GM12878 (cell line): ENCODE measurements at regions not wholly inside any gene's neighbourhood (a gene's known extent, or its start where the extent isn't known, plus 50 kb on each side); places are given as distances from the start of the nearest gene placed in this dataset.

Experiments used
- ATAC-seq: fragments of 200-7000 bp; cut with Tn5 transposase; 3 replicates; pipeline ENCODE4 v1.9.1; 2020; ENCODE audit warnings: mild to moderate bottlenecking, moderate library complexity
- BruUV-seq: library from RNA; stranded (reverse); fragments of 400-500 nt; replicated peaks from 2 replicates; lab custom pipeline; 2021; lab: Mats Ljungman, UMichigan
- CTCF ChIA-PET: fragments of 300-600 bp; sonication (Branson Sonifier 250); formaldehyde crosslinking; extraction: SDS; loops from one replicate; lab custom pipeline; 2021; ENCODE audit warnings: inconsistent platforms; lab: Yijun Ruan, JAX
- POLR2A ChIA-PET: fragments of 350-600 bp; formaldehyde crosslinking; extraction: SDS; loops from one replicate; lab custom pipeline; 2021; ENCODE audit warnings: inconsistent platforms; lab: Charles Lee
- RAD21 ChIA-PET: fragments of 300-600 bp; sonication (Branson Sonifier 250); formaldehyde crosslinking; loops from one replicate; lab custom pipeline; 2023; ENCODE audit warnings: antibody characterized with exemption; ENCODE audit not compliant: unreplicated experiment; lab: Charles Lee
- SMC1A ChIA-PET: fragments of 300-600 bp; sonication (Branson Sonifier 250); formaldehyde crosslinking; loops from one replicate; lab custom pipeline; 2023; ENCODE audit not compliant: unreplicated experiment, uncharacterized antibody; lab: Charles Lee
- DNase-seq: peaks from one replicate; pipeline ENCODE4 v3.0.0-alpha.2; 2011; ENCODE audit warnings: low read depth, low spot score
- FAIRE-seq: peaks from 3 replicates; lab custom pipeline; 2011; peaks lifted over from hg19 to GRCh38; lab: Jason Lieb, UNC
- H2AFZ ChIP-seq: 2 replicates; pipeline ENCODE4 v1.6.0; 2011; ENCODE audit warnings: low read depth, low read length, control low read depth; ENCODE audit not compliant: control insufficient read depth
- H3K27ac ChIP-seq: 2 replicates; pipeline ENCODE4 v1.5.1; 2011; ENCODE audit warnings: control low read depth; ENCODE audit not compliant: control insufficient read depth, insufficient read depth
- H3K27me3 ChIP-seq, 2 experiments: replicated peaks in 1 of 2; 2 replicates each; pipeline versions ENCODE4 v1.6.0 to v1.6.1; 2011; ENCODE audit warnings: low read length in 1 of 2; ENCODE audit not compliant: control insufficient read depth in 2 of 2, insufficient read depth in 2 of 2
- H3K36me3 ChIP-seq, 2 experiments: 2 replicates each; pipeline ENCODE4 v1.5.1; 2011; ENCODE audit warnings: low read length in 1 of 2; ENCODE audit not compliant: control insufficient read depth in 2 of 2, insufficient read depth in 2 of 2
- H3K4me1 ChIP-seq: 2 replicates; pipeline ENCODE4 v1.6.1; 2011; ENCODE audit warnings: mild to moderate bottlenecking, low read length, moderate library complexity, mixed read lengths; ENCODE audit not compliant: control insufficient read depth, insufficient read depth
- H3K4me2 ChIP-seq: 2 replicates; pipeline ENCODE4 v1.6.0; 2011; ENCODE audit warnings: control low read depth; ENCODE audit not compliant: control insufficient read depth, insufficient read depth
- H3K4me3 ChIP-seq: fragments of 200-600 bp; sonication (generic); 2 replicates; pipeline ENCODE4 v1.5.1; 2016
- H3K79me2 ChIP-seq: 2 replicates; pipeline ENCODE4 v1.6.0; 2011; ENCODE audit warnings: low read length; ENCODE audit not compliant: control insufficient read depth, insufficient read depth
- H3K9ac ChIP-seq: 2 replicates; pipeline ENCODE4 v1.8.0; 2011; ENCODE audit warnings: low read length, control low read depth, mixed read lengths; ENCODE audit not compliant: control insufficient read depth, insufficient read depth
- H3K9me3 ChIP-seq: replicated peaks from 3 replicates; pipeline ENCODE4 v1.5.1; 2011; ENCODE audit warnings: mild to moderate bottlenecking, low read length; ENCODE audit not compliant: control insufficient read depth, insufficient read depth
- H4K20me1 ChIP-seq: 2 replicates; pipeline ENCODE4 v1.6.0; 2011; ENCODE audit not compliant: control insufficient read depth, insufficient read depth
- BACH1 ChIP-seq: fragments of 450-650 bp; IDR thresholded peaks from 2 replicates; pipeline ENCODE4 v1.6.1; 2017; ENCODE audit warnings: mild to moderate bottlenecking, borderline replicate concordance
- BCL11A ChIP-seq: IDR thresholded peaks from 2 replicates; pipeline ENCODE4 v1.6.1; 2011; ENCODE audit warnings: low read depth, low read length
- CREB1 ChIP-seq: IDR thresholded peaks from 2 replicates; pipeline ENCODE4 v1.6.1; 2012; ENCODE audit warnings: low read depth, mild to moderate bottlenecking, inconsistent platforms
- HDAC6 ChIP-seq: fragments of 200-600 bp; sonication (generic); IDR thresholded peaks from one replicate; pipeline ENCODE4 v1.8.0; 2017; ENCODE audit warnings: antibody characterized with exemption; ENCODE audit not compliant: unreplicated experiment
- IKZF2 ChIP-seq, 2 experiments: fragments of 450-650 bp; IDR thresholded peaks; 2 replicates each; pipeline ENCODE4 v1.6.1; 2017; ENCODE audit warnings: mild to moderate bottlenecking in 2 of 2, moderate library complexity in 2 of 2
- MEF2B ChIP-seq: fragments of 450-650 bp; IDR thresholded peaks from 2 replicates; pipeline ENCODE4 v1.6.1; 2018; ENCODE audit warnings: mild to moderate bottlenecking, moderate library complexity; ENCODE audit not compliant: partially characterized antibody, poor library complexity, severe bottlenecking
- NBN ChIP-seq: fragments of 450-650 bp; IDR thresholded peaks from 2 replicates; pipeline ENCODE4 v1.6.1; 2016
- RAD51 ChIP-seq: fragments of 450-650 bp; IDR thresholded peaks from 2 replicates; pipeline ENCODE4 v1.6.1; 2016; ENCODE audit warnings: moderate library complexity, mild to moderate bottlenecking, inconsistent platforms
- RFX5 ChIP-seq: IDR thresholded peaks from 2 replicates; pipeline ENCODE4 v1.6.1; 2011; ENCODE audit warnings: low read depth, low read length, improper control_type of control experiment
- SMAD5 ChIP-seq: IDR thresholded peaks from 2 replicates; pipeline ENCODE4 v1.6.1; 2016; ENCODE audit warnings: antibody characterized with exemption, low read depth
- SMARCA5 ChIP-seq: fragments of 450-650 bp; IDR thresholded peaks from 2 replicates; pipeline ENCODE4 v1.6.1; 2017; ENCODE audit warnings: mild to moderate bottlenecking
- ZNF274 ChIP-seq: IDR thresholded peaks from one replicate; pipeline ENCODE4 v1.8.0; 2011; ENCODE audit not compliant: insufficient read length, insufficient read depth
- WGBS: methylation state at CpG from one replicate; pipeline ENCODE4 v1.1.6; 2016; ENCODE audit warnings: low lambda C conversion rate; ENCODE audit not compliant: insufficient replicate concordance, insufficient coverage; ENCODE audit errors: missing lambda C conversion rate; 5-methylcytosine and 5-hydroxymethylcytosine counted together
- in situ Hi-C: fragments of 300-500 bp; cut with MboI; formaldehyde crosslinking; loops from 9 replicates; pipeline ENCODE4 v1.14.3; 2018; ENCODE audit warnings: mixed read lengths
- intact Hi-C: fragments of 100-400 bp; cut with micrococcal nuclease; formaldehyde crosslinking; loops from one replicate; pipeline ENCODE4 v1.14.2; 2022; ENCODE audit not compliant: unreplicated experiment
- TF ChIP-seq, protein P1 (sequence below): fragments of 450-650 bp; formaldehyde crosslinking; IDR thresholded peaks from 2 replicates; pipeline ENCODE4 v1.4.0; 2022; ENCODE audit warnings: mild to moderate bottlenecking, moderate library complexity
- TF ChIP-seq, protein P2 (sequence below): IDR thresholded peaks from 2 replicates; pipeline ENCODE4 v1.6.1; 2012; ENCODE audit warnings: low read depth, low read length, improper control_type of control experiment
- TF ChIP-seq, protein P3 (sequence below): IDR thresholded peaks from 2 replicates; pipeline ENCODE4 v1.6.1; 2012; ENCODE audit warnings: low read depth, low read length, improper control_type of control experiment

DNA sequence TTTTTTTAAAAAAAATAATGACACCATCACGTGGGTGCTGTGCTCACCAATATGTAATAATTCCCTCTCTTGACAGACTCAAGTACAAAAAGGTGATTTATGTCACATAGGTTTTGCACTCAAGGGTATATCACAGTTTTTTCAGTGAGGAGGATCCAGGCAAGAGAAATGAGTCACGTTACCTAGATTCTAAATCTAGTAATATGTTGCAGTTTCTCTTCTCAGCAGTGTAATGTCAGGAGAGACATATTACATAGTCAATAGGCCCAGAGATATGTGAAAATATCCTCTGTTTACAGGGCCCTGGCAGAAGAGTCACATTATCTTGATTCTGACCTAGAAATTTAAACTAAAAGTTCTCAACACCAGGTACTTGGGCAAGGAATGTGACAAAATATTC is 1024.1 kb upstream of the AMELY start:
- no peak for ATAC-seq
- H3K9ac ChIP-seq = no peak overlapping the region
- no peak for FAIRE-seq
- no peak overlapping the region for H2AFZ ChIP-seq
- no CpG with 5 or more reads among the region's 2 CpGs for WGBS
- ChIA-PET SMC1A (no interaction called here), CTCF (no interaction called here), RAD21 (no interaction called here), POLR2A (no interaction called here)
- no peaks in the 10 kb centered on the region for H3K36me3 ChIP-seq
- no peak overlapping the region for H3K4me2 ChIP-seq
- H3K4me3 ChIP-seq = no peak overlapping the region
- no peak overlapping the region for H3K27ac ChIP-seq
- DNase-seq = no peak
- in situ Hi-C loops = no loop called here
- H3K79me2 ChIP-seq = no peaks in the 10 kb centered on the region
- H3K4me1 ChIP-seq = no peaks in the 10 kb centered on the region
- TF ChIP-seq BACH1 = no peak
- TF ChIP-seq HDAC6 = no peak
- H3K27me3 ChIP-seq = no peaks in the 10 kb centered on the region
- intact Hi-C loops = no loop called here
- no peaks in the 10 kb centered on the region for H3K9me3 ChIP-seq
- BruUV-seq = no TSS peak
- no peaks in the 10 kb centered on the region for H4K20me1 ChIP-seq

DNA sequence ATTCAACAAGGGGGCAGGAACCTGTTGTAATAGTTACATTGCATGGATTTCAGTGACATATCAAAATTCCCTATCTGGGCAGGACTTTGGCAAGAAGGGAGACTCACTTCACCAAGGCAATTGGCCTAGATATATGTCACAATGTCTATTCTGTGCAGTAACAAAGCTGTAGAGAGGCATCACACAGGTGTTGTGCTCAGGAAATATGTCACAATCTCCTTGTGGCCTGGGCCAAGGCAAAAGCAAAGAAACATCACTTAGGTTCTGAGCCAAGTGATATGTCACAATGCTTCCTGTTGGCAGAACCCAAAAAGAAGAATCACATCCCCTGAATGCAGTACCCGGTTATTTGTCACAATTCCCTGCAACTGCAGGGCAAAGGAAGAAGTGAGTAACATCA is 1020.9 kb upstream of the AMELY start:
- no peak for FAIRE-seq

More for the DNA sequence above, 1020.9 kb upstream of the AMELY start:
- H4K20me1 ChIP-seq = no peaks in the 10 kb centered on the region
- H3K9ac ChIP-seq = no peak overlapping the region
- in situ Hi-C loops = no loop called here
- H3K4me1 ChIP-seq = no peaks in the 10 kb centered on the region
- no peak for TF ChIP-seq BCL11A
- TF ChIP-seq IKZF2 (IDR thresholded peaks at IDR 0.05) = no peak
- TF ChIP-seq, protein P1, sequence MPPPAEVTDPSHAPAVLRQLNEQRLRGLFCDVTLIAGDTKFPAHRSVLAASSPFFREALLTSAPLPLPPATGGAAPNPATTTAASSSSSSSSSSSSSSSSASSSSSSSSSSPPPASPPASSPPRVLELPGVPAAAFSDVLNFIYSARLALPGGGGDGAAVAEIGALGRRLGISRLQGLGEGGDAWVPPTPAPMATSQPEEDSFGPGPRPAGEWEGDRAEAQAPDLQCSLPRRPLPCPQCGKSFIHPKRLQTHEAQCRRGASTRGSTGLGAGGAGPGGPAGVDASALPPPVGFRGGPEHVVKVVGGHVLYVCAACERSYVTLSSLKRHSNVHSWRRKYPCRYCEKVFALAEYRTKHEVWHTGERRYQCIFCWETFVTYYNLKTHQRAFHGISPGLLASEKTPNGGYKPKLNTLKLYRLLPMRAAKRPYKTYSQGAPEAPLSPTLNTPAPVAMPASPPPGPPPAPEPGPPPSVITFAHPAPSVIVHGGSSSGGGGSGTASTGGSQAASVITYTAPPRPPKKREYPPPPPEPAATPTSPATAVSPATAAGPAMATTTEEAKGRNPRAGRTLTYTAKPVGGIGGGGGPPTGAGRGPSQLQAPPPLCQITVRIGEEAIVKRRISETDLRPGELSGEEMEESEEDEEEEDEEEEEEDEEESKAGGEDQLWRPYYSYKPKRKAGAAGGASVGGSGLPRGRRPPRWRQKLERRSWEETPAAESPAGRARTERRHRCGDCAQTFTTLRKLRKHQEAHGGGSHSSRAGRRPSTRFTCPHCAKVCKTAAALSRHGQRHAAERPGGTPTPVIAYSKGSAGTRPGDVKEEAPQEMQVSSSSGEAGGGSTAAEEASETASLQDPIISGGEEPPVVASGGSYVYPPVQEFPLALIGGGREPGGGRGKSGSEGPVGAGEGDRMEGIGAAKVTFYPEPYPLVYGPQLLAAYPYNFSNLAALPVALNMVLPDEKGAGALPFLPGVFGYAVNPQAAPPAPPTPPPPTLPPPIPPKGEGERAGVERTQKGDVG = no peak
- TF ChIP-seq CREB1 = no peak
- TF ChIP-seq, protein P2, sequence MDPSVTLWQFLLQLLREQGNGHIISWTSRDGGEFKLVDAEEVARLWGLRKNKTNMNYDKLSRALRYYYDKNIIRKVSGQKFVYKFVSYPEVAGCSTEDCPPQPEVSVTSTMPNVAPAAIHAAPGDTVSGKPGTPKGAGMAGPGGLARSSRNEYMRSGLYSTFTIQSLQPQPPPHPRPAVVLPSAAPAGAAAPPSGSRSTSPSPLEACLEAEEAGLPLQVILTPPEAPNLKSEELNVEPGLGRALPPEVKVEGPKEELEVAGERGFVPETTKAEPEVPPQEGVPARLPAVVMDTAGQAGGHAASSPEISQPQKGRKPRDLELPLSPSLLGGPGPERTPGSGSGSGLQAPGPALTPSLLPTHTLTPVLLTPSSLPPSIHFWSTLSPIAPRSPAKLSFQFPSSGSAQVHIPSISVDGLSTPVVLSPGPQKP = no peak
- no peak for TF ChIP-seq MEF2B
- no peak for TF ChIP-seq SMAD5
- no peak for TF ChIP-seq SMARCA5
- TF ChIP-seq RFX5 = no peak
- no peak for TF ChIP-seq NBN
- no peak for TF ChIP-seq RAD51
- TF ChIP-seq, protein P3, sequence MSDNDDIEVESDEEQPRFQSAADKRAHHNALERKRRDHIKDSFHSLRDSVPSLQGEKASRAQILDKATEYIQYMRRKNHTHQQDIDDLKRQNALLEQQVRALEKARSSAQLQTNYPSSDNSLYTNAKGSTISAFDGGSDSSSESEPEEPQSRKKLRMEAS = no peak
- TF ChIP-seq ZNF274 = no peak
- no peaks in the 10 kb centered on the region for H3K9me3 ChIP-seq
- intact Hi-C loops = no loop called here
- ChIA-PET POLR2A (no interaction called here), RAD21 (no interaction called here), SMC1A (no interaction called here), CTCF (no interaction called here)
- DNase-seq (no peak), ATAC-seq (no peak)
- H3K4me2 ChIP-seq = no peak overlapping the region
- no peak overlapping the region for H2AFZ ChIP-seq
- no peaks in the 10 kb centered on the region for H3K36me3 ChIP-seq
- H3K27me3 ChIP-seq = no peaks in the 10 kb centered on the region
- no CpG with 5 or more reads among the region's 1 CpG for WGBS
- no TSS peak for BruUV-seq
- no peak overlapping the region for H3K27ac ChIP-seq
- no peaks in the 10 kb centered on the region for H3K79me2 ChIP-seq
- H3K4me3 ChIP-seq = no peak overlapping the region
